ENCODE measurements at regions not wholly inside any gene's neighbourhood (a gene's known extent, or its start where the extent isn't known, plus 50 kb on each side); places are given as distances from the start of the nearest gene placed in this dataset.

- CTCF ChIA-PET = no interaction called here
Measured at GRCh38 chr10:65201491-65201890, 1680.3 kb downstream of the REEP3 start.

GRCh38 chr10:65204999-65205398 is 1683.8 kb downstream of the REEP3 start:
- H3K27ac Mint-ChIP-seq (ENCODE audit: low read depth, unreplicated experiment) = no peak overlapping the region
- H3K9me3 Mint-ChIP-seq (ENCODE audit: unreplicated experiment) = no peaks in the 10 kb centered on the region
- H3K4me1 Mint-ChIP-seq (ENCODE audit: insufficient read depth, unreplicated experiment) = no peaks in the 10 kb centered on the region
- no peak overlapping the region for H3K4me3 Mint-ChIP-seq (ENCODE audit: unreplicated experiment)
- ChIA-PET POLR2A (no interaction called here), CTCF (no interaction called here)
- no peak for TF ChIP-seq CTCF (IDR thresholded peaks at IDR 0.05; ENCODE audit: unreplicated experiment)
- intact Hi-C loops (cut with micrococcal nuclease) = no loop called here
- BruUV-seq (replicated peaks) = no TSS peak
- H3K36me3 Mint-ChIP-seq (ENCODE audit: insufficient read depth, unreplicated experiment) = no peaks in the 10 kb centered on the region
- no peak for DNase-seq (ENCODE audit: unreplicated experiment)
- no peaks in the 10 kb centered on the region for H3K27me3 Mint-ChIP-seq (ENCODE audit: insufficient read depth, unreplicated experiment)

More at GRCh38 chr10:65201491-65201890, 1680.3 kb downstream of the REEP3 start:
- Mint-ChIP-seq H3K27ac (ENCODE audit: low read depth, unreplicated experiment) (no peak overlapping the region), H3K27me3 (ENCODE audit: insufficient read depth, unreplicated experiment) (no peaks in the 10 kb centered on the region), H3K4me1 (ENCODE audit: insufficient read depth, unreplicated experiment) (no peaks in the 10 kb centered on the region), H3K9me3 (ENCODE audit: unreplicated experiment) (no peaks in the 10 kb centered on the region), H3K36me3 (ENCODE audit: insufficient read depth, unreplicated experiment) (no peaks in the 10 kb centered on the region), H3K4me3 (ENCODE audit: unreplicated experiment) (no peak overlapping the region)
- no TSS peak for BruUV-seq (replicated peaks)
- TF ChIP-seq CTCF (IDR thresholded peaks at IDR 0.05; ENCODE audit: unreplicated experiment) = no peak
- no peak for DNase-seq (ENCODE audit: unreplicated experiment)
- POLR2A ChIA-PET = interaction anchor here (1.0 kb wide), 1 partner anchor 11 kb away, joined by 3 read pairs; no protein-coding TSS in a partner anchor
- intact Hi-C loops (cut with micrococcal nuclease) = no loop called here

- Mint-ChIP-seq H3K4me3 (ENCODE audit: unreplicated experiment) (no peak overlapping the region), H3K9me3 (ENCODE audit: unreplicated experiment) (peaks cover 7% of the 10 kb centered on the region), H3K4me1 (ENCODE audit: insufficient read depth, unreplicated experiment) (no peaks in the 10 kb centered on the region), H3K36me3 (ENCODE audit: insufficient read depth, unreplicated experiment) (no peaks in the 10 kb centered on the region), H3K27me3 (ENCODE audit: insufficient read depth, unreplicated experiment) (no peaks in the 10 kb centered on the region), H3K27ac (ENCODE audit: low read depth, unreplicated experiment) (no peak overlapping the region)
- no peak for DNase-seq (ENCODE audit: unreplicated experiment)
- no TSS peak for BruUV-seq (replicated peaks)
- POLR2A ChIA-PET = no interaction called here
- intact Hi-C loops (cut with micrococcal nuclease) = no loop called here
- CTCF ChIA-PET = no interaction called here
- no peak for TF ChIP-seq CTCF (IDR thresholded peaks at IDR 0.05; ENCODE audit: unreplicated experiment)
Measured at GRCh38 chr10:65213170-65213569, 1692.0 kb downstream of the REEP3 start.

- Mint-ChIP-seq H3K27me3 (ENCODE audit: insufficient read depth, unreplicated experiment) (no peaks in the 10 kb centered on the region), H3K27ac (ENCODE audit: low read depth, unreplicated experiment) (no peak overlapping the region), H3K9me3 (ENCODE audit: unreplicated experiment) (no peaks in the 10 kb centered on the region), H3K4me3 (ENCODE audit: unreplicated experiment) (no peak overlapping the region), H3K36me3 (ENCODE audit: insufficient read depth, unreplicated experiment) (no peaks in the 10 kb centered on the region), H3K4me1 (ENCODE audit: insufficient read depth, unreplicated experiment) (peaks cover 4% of the 10 kb centered on the region)
- ChIA-PET POLR2A (interaction anchor here (1.8 kb wide), 1 partner anchor 9 kb away, joined by 3 read pairs; no protein-coding TSS in a partner anchor), CTCF (interaction anchor here (0.6 kb wide), 2 partner anchors 14 to 526 kb away, joined by 3 to 4 read pairs; no protein-coding TSS in a partner anchor)
- no peak for DNase-seq (ENCODE audit: unreplicated experiment)
- TF ChIP-seq CTCF (IDR thresholded peaks at IDR 0.05; ENCODE audit: unreplicated experiment) = no peak
- no TSS peak for BruUV-seq (replicated peaks)
- intact Hi-C loops (cut with micrococcal nuclease) = no loop called here
Measured at GRCh38 chr10:65219444-65219843, 1698.2 kb downstream of the REEP3 start.

Data from MCF 10A (cell line).